ENCODE measurements at regions not wholly inside any gene's neighbourhood (a gene's known extent, or its start where the extent isn't known, plus 50 kb on each side); places are given as distances from the start of the nearest gene placed in this dataset.

DNA sequence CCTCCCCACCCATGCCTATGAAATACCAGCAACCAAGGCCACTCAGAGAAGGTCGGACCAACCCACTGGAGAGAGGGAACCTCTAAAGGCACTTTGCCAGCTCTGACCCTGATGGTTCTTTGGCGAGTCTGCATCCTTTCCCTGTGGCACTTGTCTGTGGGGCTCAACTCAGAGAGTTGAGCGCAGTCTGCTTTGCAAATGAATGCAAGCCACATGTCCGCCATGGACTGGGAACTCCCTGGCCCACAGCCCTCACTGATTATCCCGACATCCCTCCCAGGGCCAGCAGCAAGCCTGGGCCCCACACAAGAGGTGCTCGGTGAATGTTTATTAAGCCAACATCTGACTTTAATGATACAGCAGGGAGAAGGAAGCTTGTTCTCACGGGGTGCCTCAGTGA lies 55.5 kb upstream of the HES1 start:
- TF ChIP-seq POLR2AphosphoS5 (IDR thresholded peaks at IDR 0.05; ENCODE audit: low read depth, low read length) (no peak), POLR2A (IDR thresholded peaks at IDR 0.05; ENCODE audit: low read depth, low read length) (no peak), TAF1 (IDR thresholded peaks at IDR 0.05; ENCODE audit: low read depth, low read length) (no peak), PAX5 (IDR thresholded peaks at IDR 0.05; ENCODE audit: insufficient read depth, low read length, severe bottlenecking) (no peak)
